ENCODE measurements at regions not wholly inside any gene's neighbourhood (a gene's known extent, or its start where the extent isn't known, plus 50 kb on each side); places are given as distances from the start of the nearest gene placed in this dataset.

GRCh38 chr4:18798123-18798522 is 776.6 kb upstream of the LCORL start (continued):
- TF ChIP-seq HMGXB3 (CRISPR knock-in tag; IDR thresholded peaks at IDR 0.05; ENCODE audit: borderline replicate concordance), result no peak

GRCh38 chr4:18795794-18796193 is 774.2 kb upstream of the LCORL start:
- no peaks in the 10 kb centered on the region for H4K20me1 ChIP-seq (ENCODE audit: insufficient read depth, low read length)
- no peaks in the 10 kb centered on the region for H3K27me3 ChIP-seq (ENCODE audit: control insufficient read depth in 1 of 2, insufficient read depth in 2 of 2, low read length in 2 of 2)
- BruUV-seq (replicated peaks), result no TSS peak
- WGBS (ENCODE audit: low lambda C conversion rate), result 0% methylated on average over 1 of the region's 1 CpG
- H3K4me3 ChIP-seq (replicated peaks in 1 of 3; ENCODE audit: insufficient read depth in 1 of 3, low read depth in 2 of 3, low read length in 3 of 3), result no peak overlapping the region
- no peak overlapping the region for H3K9ac ChIP-seq (ENCODE audit: insufficient read depth, low read depth, low read length)
- no peak for ATAC-seq
- H3K4me1 ChIP-seq (ENCODE audit: insufficient read depth, low read length), result no peaks in the 10 kb centered on the region
- peaks cover 93% of the 10 kb centered on the region for H3K9me3 ChIP-seq (ENCODE audit: low read length)
- H3K79me2 ChIP-seq (ENCODE audit: insufficient read depth, low read length), result no peaks in the 10 kb centered on the region
- no peak for DNase-seq (ENCODE audit: low spot score)
- no peak for TF ChIP-seq MBD4 (IDR thresholded peaks at IDR 0.05; ENCODE audit: borderline replicate concordance, low read length)
- TF ChIP-seq ELF1 (CRISPR knock-in tag; IDR thresholded peaks at IDR 0.05), result no peak
- TF ChIP-seq U2AF1 (optimal IDR thresholded peaks at IDR 0.05; ENCODE audit: low read depth, low read length), result no peak
- no peak for TF ChIP-seq ZMYM2 (CRISPR knock-in tag; IDR thresholded peaks at IDR 0.05)
- TF ChIP-seq KDM3A (CRISPR knock-in tag; IDR thresholded peaks at IDR 0.05; ENCODE audit: low read depth), result no peak
- TF ChIP-seq ZNF720 (CRISPR knock-in tag; IDR thresholded peaks at IDR 0.05), result no peak
- TF ChIP-seq TBX2 (CRISPR knock-in tag; IDR thresholded peaks at IDR 0.05; ENCODE audit: borderline replicate concordance), result no peak
- TF ChIP-seq FOXK2 (IDR thresholded peaks at IDR 0.05), result no peak
- no peak for TF ChIP-seq TAF15 (IDR thresholded peaks at IDR 0.05; ENCODE audit: low read depth, low read length, poor library complexity, severe bottlenecking)
- no peak overlapping the region for H2AFZ ChIP-seq (ENCODE audit: low read length)
- POLR2A ChIA-PET, result no interaction called here
- CTCF ChIA-PET (ENCODE audit: low intra/inter-chr PET ratio, low total read pairs), result no interaction called here
- no peak overlapping the region for H3K27ac ChIP-seq (ENCODE audit: extremely low read length, insufficient read depth, low read length)
- H3K4me2 ChIP-seq (ENCODE audit: low read depth, low read length), result no peak overlapping the region
- no peak for FAIRE-seq
- intact Hi-C loops (cut with micrococcal nuclease; ENCODE audit: unreplicated experiment), result no loop called here
- H3K36me3 ChIP-seq (replicated peaks in 1 of 2; ENCODE audit: control insufficient read depth in 1 of 2, insufficient read depth in 2 of 2, low read length in 2 of 2), result no peaks in the 10 kb centered on the region
- in situ Hi-C loops (cut with HindIII; ENCODE audit: extremely low pct_ligation_motif_present, low pct_unique_long_range_greater_than_20kb), result no loop called here

Data from HepG2 (cell line).